Ovary (tissue), 3 donors: ENCODE measurements at regions not wholly inside any gene's neighbourhood (a gene's known extent, or its start where the extent isn't known, plus 50 kb on each side); places are given as distances from the start of the nearest gene placed in this dataset.

Experiments used
- EP300 ChIP-seq: sonication (generic); formaldehyde crosslinking; IDR thresholded peaks from one replicate; pipeline ENCODE4 v1.6.1; 2017; ENCODE audit warnings: antibody characterized with exemption
- POLR2A ChIP-seq: fragments of 450-650 bp; IDR thresholded peaks from one replicate; pipeline ENCODE4 v1.6.1; 2017; ENCODE audit warnings: antibody characterized with exemption, mild to moderate bottlenecking, moderate library complexity
- TF ChIP-seq, protein P1 (sequence below), 3 donors: fragments of 450-650 bp in 2 of 3; fragments of 200-600 bp in 1 of 3; IDR thresholded peaks; one replicate each; pipeline versions ENCODE4 v1.5.1 to v1.8.0; 2016 to 2022; ENCODE audit warnings: antibody characterized with exemption in 3 of 3, mild to moderate bottlenecking in 1 of 3
- donor health status: DM: no; HTN: no; CAD: no.

DNA sequence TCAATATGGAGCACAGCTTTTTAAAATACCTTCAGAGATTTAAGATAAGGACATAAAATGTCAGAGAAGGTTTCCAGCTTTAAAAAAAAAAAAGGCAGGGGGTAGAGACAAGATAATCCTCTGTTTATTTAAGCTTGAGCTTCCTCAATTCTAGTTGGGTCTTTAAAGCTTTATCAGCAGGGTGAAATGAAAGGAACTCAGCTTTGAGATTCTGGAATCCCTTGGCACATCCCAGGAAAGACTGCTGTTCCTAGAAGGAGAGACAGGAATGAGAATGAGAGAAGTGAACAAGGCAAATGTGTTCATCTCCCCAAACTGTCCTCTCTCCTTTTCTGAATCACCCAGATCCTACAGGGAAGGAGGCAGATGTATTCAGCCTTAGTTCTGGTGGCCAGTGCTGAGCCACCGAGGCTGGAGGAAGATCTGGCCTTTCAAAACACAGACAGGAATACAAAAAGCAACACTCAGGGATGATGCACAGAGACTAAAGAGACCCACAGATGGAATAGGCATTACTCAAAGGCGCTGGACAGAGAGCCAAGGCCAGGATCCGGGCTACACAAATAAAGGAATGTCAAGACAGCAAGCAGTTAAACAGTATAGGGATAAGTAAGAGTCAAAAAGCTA is 385.8 kb upstream of the DUSP10 start:
- TF ChIP-seq, protein P1, sequence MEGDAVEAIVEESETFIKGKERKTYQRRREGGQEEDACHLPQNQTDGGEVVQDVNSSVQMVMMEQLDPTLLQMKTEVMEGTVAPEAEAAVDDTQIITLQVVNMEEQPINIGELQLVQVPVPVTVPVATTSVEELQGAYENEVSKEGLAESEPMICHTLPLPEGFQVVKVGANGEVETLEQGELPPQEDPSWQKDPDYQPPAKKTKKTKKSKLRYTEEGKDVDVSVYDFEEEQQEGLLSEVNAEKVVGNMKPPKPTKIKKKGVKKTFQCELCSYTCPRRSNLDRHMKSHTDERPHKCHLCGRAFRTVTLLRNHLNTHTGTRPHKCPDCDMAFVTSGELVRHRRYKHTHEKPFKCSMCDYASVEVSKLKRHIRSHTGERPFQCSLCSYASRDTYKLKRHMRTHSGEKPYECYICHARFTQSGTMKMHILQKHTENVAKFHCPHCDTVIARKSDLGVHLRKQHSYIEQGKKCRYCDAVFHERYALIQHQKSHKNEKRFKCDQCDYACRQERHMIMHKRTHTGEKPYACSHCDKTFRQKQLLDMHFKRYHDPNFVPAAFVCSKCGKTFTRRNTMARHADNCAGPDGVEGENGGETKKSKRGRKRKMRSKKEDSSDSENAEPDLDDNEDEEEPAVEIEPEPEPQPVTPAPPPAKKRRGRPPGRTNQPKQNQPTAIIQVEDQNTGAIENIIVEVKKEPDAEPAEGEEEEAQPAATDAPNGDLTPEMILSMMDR (IDR thresholded peaks at IDR 0.05) = no peak
- TF ChIP-seq POLR2A = no peak
- TF ChIP-seq EP300 = no peak
